HCT116 (cell line): ENCODE measurements at regions not wholly inside any gene's neighbourhood (a gene's known extent, or its start where the extent isn't known, plus 50 kb on each side); places are given as distances from the start of the nearest gene placed in this dataset.

Experiments
- ATAC-seq: fragments of 200-7000 bp; cut with Tn5 transposase; 2 replicates; pipeline ENCODE4 v1.9.1; 2020; ENCODE audit warnings: mild to moderate bottlenecking, moderate library complexity
- BruUV-seq: library from RNA; stranded (reverse); fragments of 400-500 nt; replicated peaks from 2 replicates; lab custom pipeline; 2021; lab: Mats Ljungman, UMichigan
- CTCF ChIA-PET: fragments of 300-600 bp; sonication (Branson Sonifier 250); formaldehyde crosslinking; loops from one replicate; lab custom pipeline; 2021; ENCODE audit warnings: antibody characterized with exemption; lab: Charles Lee
- POLR2A ChIA-PET: fragments of 300-600, 350-600 bp; sonication (Branson Sonifier 250); formaldehyde crosslinking; loops from one replicate; lab custom pipeline; 2021; ENCODE audit warnings: antibody characterized with exemption; lab: Charles Lee
- RAD21 ChIA-PET, 2 experiments: fragments of 300-600 bp; sonication (Branson Sonifier 250); formaldehyde crosslinking; loops; one replicate each; lab custom pipeline; 2023; ENCODE audit warnings: low total read pairs in 2 of 2; ENCODE audit not compliant: uncharacterized antibody in 2 of 2, unreplicated experiment in 2 of 2, low non-redundant PET in 1 of 2; lab: Charles Lee
- DNase-seq: peaks from one replicate; pipeline ENCODE4 v3.0.0-alpha.2; 2010; ENCODE audit warnings: low read depth, low spot score
- H2AFZ ChIP-seq: fragments of 200-600 bp; shearing (Covaris generic), sonication (generic); 2 replicates; pipeline ENCODE4 v1.6.1; 2017; ENCODE audit warnings: low read depth, mixed run types, mixed read lengths, antibody characterized with exemption, low read length; ENCODE audit not compliant: poor library complexity, severe bottlenecking
- H3K27ac ChIP-seq: 2 replicates; pipeline ENCODE4 v1.5.1; 2012; ENCODE audit warnings: low read depth, low read length
- H3K27me3 ChIP-seq: fragments of 200-600 bp; sonication (generic); 2 replicates; pipeline ENCODE4 v1.6.1; 2016; ENCODE audit warnings: mixed run types, low read length, mixed read lengths; ENCODE audit not compliant: insufficient read depth
- H3K36me3 ChIP-seq, 2 experiments: fragments of 200-500 bp in 1 of 2; fragments of 200-600 bp in 1 of 2; sonication (Bioruptor generic) in 1 of 2; sonication (generic) in 1 of 2; 2 replicates each; pipeline versions ENCODE4 v1.5.1 to v1.6.1; 2014 to 2016; ENCODE audit warnings: low read length in 2 of 2, inconsistent platforms in 1 of 2, mixed read lengths in 1 of 2, mixed run types in 1 of 2; ENCODE audit not compliant: insufficient read depth in 2 of 2, control insufficient read depth in 1 of 2
- H3K4me1 ChIP-seq, 2 experiments: fragments of 200-600 bp in 1 of 2; sonication (generic) in 1 of 2; 2 replicates each; pipeline versions ENCODE4 v1.5.1 to v1.6.1; 2012 to 2017; ENCODE audit warnings: low read length in 2 of 2, inconsistent platforms in 1 of 2, mild to moderate bottlenecking in 1 of 2, mixed read lengths in 1 of 2, mixed run types in 1 of 2, moderate library complexity in 1 of 2; ENCODE audit not compliant: insufficient read depth in 2 of 2, control insufficient read depth in 1 of 2
- H3K4me2 ChIP-seq: fragments of 200-600 bp; sonication (generic); 2 replicates; pipeline ENCODE4 v1.6.1; 2017; ENCODE audit warnings: mixed run types, low read length, mixed read lengths
- H3K4me3 ChIP-seq, 2 experiments: fragments of 200-600 bp in 1 of 2; sonication (generic) in 1 of 2; replicated peaks in 1 of 2; 2 replicates each; pipeline ENCODE4 v1.5.1; 2011 to 2016; ENCODE audit warnings: low read length in 2 of 2, control low read depth in 1 of 2, low read depth in 1 of 2, mild to moderate bottlenecking in 1 of 2, mixed read lengths in 1 of 2, mixed run types in 1 of 2
- H3K79me2 ChIP-seq: fragments of 200-600 bp; sonication (generic); 2 replicates; pipeline ENCODE4 v1.6.1; 2017; ENCODE audit warnings: mild to moderate bottlenecking, mixed run types, low read length, moderate library complexity, mixed read lengths; ENCODE audit not compliant: insufficient read depth
- H3K9ac ChIP-seq: fragments of 200-600 bp; sonication (generic); 2 replicates; pipeline ENCODE4 v1.6.1; 2016; ENCODE audit warnings: low read length, mixed read lengths
- H3K9me2 ChIP-seq: fragments of 200-600 bp; sonication (generic), shearing (Covaris generic); 2 replicates; pipeline ENCODE4 v1.6.1; 2017; ENCODE audit warnings: mixed run types, mild to moderate bottlenecking, moderate library complexity; ENCODE audit not compliant: insufficient read depth
- H3K9me3 ChIP-seq, 2 experiments: fragments of 200-500 bp in 1 of 2; fragments of 200-600 bp in 1 of 2; sonication (Bioruptor generic) in 1 of 2; sonication (generic) in 1 of 2; 2 replicates each; pipeline ENCODE4 v1.6.1; 2014 to 2017; ENCODE audit warnings: low read length in 2 of 2, mixed read lengths in 2 of 2, inconsistent platforms in 1 of 2, low read depth in 1 of 2, mild to moderate bottlenecking in 1 of 2, mixed run types in 1 of 2, moderate library complexity in 1 of 2; ENCODE audit not compliant: control insufficient read depth in 1 of 2, insufficient read depth in 1 of 2
- H4K20me1 ChIP-seq: fragments of 200-600 bp; sonication (generic), shearing (Covaris generic); 2 replicates; pipeline ENCODE4 v1.6.1; 2017; ENCODE audit warnings: mixed run types, mild to moderate bottlenecking, moderate library complexity; ENCODE audit not compliant: insufficient read depth
- CEBPB ChIP-seq: IDR thresholded peaks from 2 replicates; pipeline ENCODE4 v1.6.1; 2012; ENCODE audit warnings: low read depth
- EGR1 ChIP-seq: IDR thresholded peaks from 2 replicates; pipeline ENCODE4 v1.6.1; 2012; ENCODE audit warnings: low read depth
- ELF1 ChIP-seq: IDR thresholded peaks from 2 replicates; pipeline ENCODE4 v1.6.1; 2012; ENCODE audit warnings: low read depth, borderline replicate concordance
- EZH2 ChIP-seq: fragments of 200-600 bp; sonication (generic); IDR thresholded peaks from 2 replicates; pipeline ENCODE4 v1.6.1; 2017; ENCODE audit warnings: antibody characterized with exemption, mixed run types
- FOSL1 ChIP-seq: IDR thresholded peaks from 2 replicates; pipeline ENCODE4 v1.6.1; 2012; ENCODE audit warnings: low read depth
- JUND ChIP-seq: IDR thresholded peaks from 2 replicates; pipeline ENCODE4 v1.6.1; 2012
- MAX ChIP-seq: IDR thresholded peaks from 2 replicates; pipeline ENCODE4 v1.6.1; 2012
- POLR2A ChIP-seq: IDR thresholded peaks from 2 replicates; pipeline ENCODE4 v1.7.0; 2011; ENCODE audit warnings: borderline replicate concordance; ENCODE audit not compliant: insufficient read depth, insufficient read length; ENCODE audit errors: extremely low read depth
- POLR2AphosphoS5 ChIP-seq: IDR thresholded peaks from 2 replicates; pipeline ENCODE4 v1.6.1; 2011; ENCODE audit warnings: mild to moderate bottlenecking, low read depth, low read length, moderate library complexity
- SIN3A ChIP-seq: IDR thresholded peaks from 2 replicates; pipeline ENCODE4 v1.6.1; 2012; ENCODE audit warnings: low read depth
- intact Hi-C: fragments of 100-400 bp; cut with micrococcal nuclease; formaldehyde crosslinking; loops from 2 replicates; pipeline ENCODE4 v1.10.0; 2022
- TF ChIP-seq, protein P1 (sequence below), 3 experiments: fragments of 200-600 bp in 1 of 3; sonication (generic) in 1 of 3; IDR thresholded peaks in 2 of 3; conservative IDR thresholded peaks in 1 of 3; 2 replicates each; pipeline ENCODE4 v1.5.1; 2012 to 2017; ENCODE audit warnings: low read depth in 2 of 3, low read length in 2 of 3, antibody characterized with exemption in 1 of 3, borderline replicate concordance in 1 of 3, control low read depth in 1 of 3, mild to moderate bottlenecking in 1 of 3, mixed read lengths in 1 of 3, mixed run types in 1 of 3, moderate library complexity in 1 of 3; ENCODE audit not compliant: insufficient read depth in 1 of 3

GRCh38 chr14:73785834-73786635 is 65.6 kb upstream of the PTGR2 start:
- DNase-seq (peak; percentile 46), ATAC-seq (peak; percentile 67)
- intact Hi-C loops, result loop anchor here (1.0 kb wide), 1 partner anchor 28 kb away; no protein-coding TSS in a partner anchor
- Histone ChIP-seq H2AFZ (no peak overlapping the region), H3K27ac (peak overlapping the region; percentile 94), H3K4me3 (peak overlapping the region; percentile 68 to 74), H4K20me1 (no peaks in the 10 kb centered on the region), H3K9me3 (no peaks in the 10 kb centered on the region), H3K79me2 (peaks cover 39% of the 10 kb centered on the region), H3K36me3 (no peaks in the 10 kb centered on the region), H3K4me2 (peak overlapping the region; percentile 75), H3K9me2 (no peaks in the 10 kb centered on the region), H3K27me3 (no peaks in the 10 kb centered on the region), H3K9ac (peak overlapping the region; percentile 73), H3K4me1 (peaks cover 22 to 31% of the 10 kb centered on the region in 2 experiments)
- ChIA-PET POLR2A (interaction anchor here (1.0 to 2.2 kb wide), 4 partner anchors 11 to 27 kb away, joined by 3 to 11 read pairs (median 6); a partner anchor contains a TSS), RAD21 (no interaction called here), CTCF (interaction anchor here (1.3 kb wide), 1 partner anchor 23 kb away, joined by 4 read pairs; no protein-coding TSS in a partner anchor)
- TF ChIP-seq POLR2AphosphoS5 (peak; percentile 27; the same call in 1 of the 2 replicates), SIN3A (peak; percentile 26; the same call in 1 of the 2 replicates), EZH2 (no peak), ELF1 (no peak), CEBPB (peak; percentile 95), JUND (no peak), MAX (peak; percentile 66), EGR1 (no peak), POLR2A (no peak), FOSL1 (no peak)
- TF ChIP-seq, protein P1, sequence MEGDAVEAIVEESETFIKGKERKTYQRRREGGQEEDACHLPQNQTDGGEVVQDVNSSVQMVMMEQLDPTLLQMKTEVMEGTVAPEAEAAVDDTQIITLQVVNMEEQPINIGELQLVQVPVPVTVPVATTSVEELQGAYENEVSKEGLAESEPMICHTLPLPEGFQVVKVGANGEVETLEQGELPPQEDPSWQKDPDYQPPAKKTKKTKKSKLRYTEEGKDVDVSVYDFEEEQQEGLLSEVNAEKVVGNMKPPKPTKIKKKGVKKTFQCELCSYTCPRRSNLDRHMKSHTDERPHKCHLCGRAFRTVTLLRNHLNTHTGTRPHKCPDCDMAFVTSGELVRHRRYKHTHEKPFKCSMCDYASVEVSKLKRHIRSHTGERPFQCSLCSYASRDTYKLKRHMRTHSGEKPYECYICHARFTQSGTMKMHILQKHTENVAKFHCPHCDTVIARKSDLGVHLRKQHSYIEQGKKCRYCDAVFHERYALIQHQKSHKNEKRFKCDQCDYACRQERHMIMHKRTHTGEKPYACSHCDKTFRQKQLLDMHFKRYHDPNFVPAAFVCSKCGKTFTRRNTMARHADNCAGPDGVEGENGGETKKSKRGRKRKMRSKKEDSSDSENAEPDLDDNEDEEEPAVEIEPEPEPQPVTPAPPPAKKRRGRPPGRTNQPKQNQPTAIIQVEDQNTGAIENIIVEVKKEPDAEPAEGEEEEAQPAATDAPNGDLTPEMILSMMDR (IDR thresholded peaks at IDR 0.05 in 2 of 3, conservative IDR thresholded peaks at IDR 0.05 in 1 of 3; ENCODE audit: borderline replicate concordance in 1 of 3, insufficient read depth in 1 of 3, low read depth in 2 of 3, low read length in 2 of 3), result peak in 1 of 3 experiments; percentile 2; a peak in 1 of 6 replicates
- BruUV-seq, result TSS peak; percentile 40
